ACC112 (cell line): ENCODE measurements at regions not wholly inside any gene's neighbourhood (a gene's known extent, or its start where the extent isn't known, plus 50 kb on each side); places are given as distances from the start of the nearest gene placed in this dataset.

Source experiments
- H2AFZ ChIP-seq: fragments of 200-600 bp; sonication (generic); one replicate; pipeline ENCODE4 v1.6.0; 2017; ENCODE audit warnings: antibody characterized with exemption, low read length; ENCODE audit not compliant: unreplicated experiment
- H3K27ac ChIP-seq: fragments of 200-600 bp; sonication (generic); 2 replicates; pipeline ENCODE4 v1.5.1; 2014; ENCODE audit warnings: low read depth, mild to moderate bottlenecking, antibody characterized with exemption, low read length, moderate library complexity
- H3K27me3 ChIP-seq: fragments of 200-600 bp; sonication (generic); 2 replicates; pipeline ENCODE4 v1.6.1; 2014; ENCODE audit warnings: mild to moderate bottlenecking, antibody characterized with exemption, low read length, moderate library complexity, mixed read lengths; ENCODE audit not compliant: insufficient read depth
- H3K36me3 ChIP-seq: fragments of 200-600 bp; sonication (generic); 2 replicates; pipeline ENCODE4 v1.6.1; 2016; ENCODE audit warnings: mild to moderate bottlenecking, antibody characterized with exemption, low read length, moderate library complexity, mixed read lengths; ENCODE audit not compliant: insufficient read depth
- H3K4me1 ChIP-seq: fragments of 200-600 bp; sonication (generic); one replicate; pipeline ENCODE4 v1.6.1; 2016; ENCODE audit warnings: low read length, mixed read lengths; ENCODE audit not compliant: insufficient read depth, unreplicated experiment, control insufficient read depth
- H3K4me3 ChIP-seq: fragments of 200-600 bp; sonication (generic); 2 replicates; pipeline ENCODE4 v1.5.1; 2014; ENCODE audit warnings: mild to moderate bottlenecking, low read depth, low read length
- H3K79me2 ChIP-seq: fragments of 200-600 bp; sonication (generic); one replicate; pipeline ENCODE4 v1.6.0; 2016; ENCODE audit warnings: low read length; ENCODE audit not compliant: control insufficient read depth, unreplicated experiment, insufficient read depth

DNA sequence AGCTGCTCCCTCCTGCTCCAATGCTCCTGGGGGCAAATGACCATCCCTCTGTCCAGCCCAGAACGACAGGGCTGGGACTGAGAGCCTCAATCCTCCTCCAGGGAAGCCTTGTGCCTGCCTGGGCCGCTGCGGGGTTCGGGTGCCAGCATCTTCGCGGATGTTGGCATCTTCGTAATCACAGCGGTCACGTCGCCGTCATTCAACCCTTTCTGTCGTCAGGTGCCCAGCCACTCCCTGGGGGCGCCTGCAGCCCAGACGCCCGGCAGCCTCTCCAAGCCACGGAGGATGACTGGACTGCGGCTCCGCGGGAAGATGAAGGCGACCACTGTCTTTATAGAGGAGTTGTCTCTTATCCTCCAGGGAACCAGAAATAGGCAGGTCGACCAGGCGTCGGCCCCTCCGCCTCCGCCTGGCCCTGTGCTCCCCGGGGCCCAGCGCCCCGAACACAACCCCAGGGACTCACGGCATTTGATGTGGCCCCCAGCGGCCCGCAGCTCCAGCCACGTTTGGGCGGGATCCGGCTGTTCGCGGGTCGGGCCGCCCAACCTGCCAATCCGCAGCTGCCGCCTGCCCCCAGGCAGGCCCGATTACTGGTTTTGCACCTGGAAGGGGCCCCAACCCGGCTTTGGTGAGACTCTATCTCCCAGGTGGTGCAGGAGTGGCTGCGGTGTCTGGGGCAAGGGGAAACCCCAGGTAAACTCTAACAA, 113.9 kb downstream of the THNSL2 start:
- no peaks in the 10 kb centered on the region for H3K4me1 ChIP-seq
- H2AFZ ChIP-seq, result no peak overlapping the region
- H3K27me3 ChIP-seq, result peaks cover 64% of the 10 kb centered on the region
- H3K36me3 ChIP-seq, result no peaks in the 10 kb centered on the region
- H3K4me3 ChIP-seq, result no peak overlapping the region
- H3K27ac ChIP-seq, result no peak overlapping the region
- H3K79me2 ChIP-seq, result no peaks in the 10 kb centered on the region

DNA sequence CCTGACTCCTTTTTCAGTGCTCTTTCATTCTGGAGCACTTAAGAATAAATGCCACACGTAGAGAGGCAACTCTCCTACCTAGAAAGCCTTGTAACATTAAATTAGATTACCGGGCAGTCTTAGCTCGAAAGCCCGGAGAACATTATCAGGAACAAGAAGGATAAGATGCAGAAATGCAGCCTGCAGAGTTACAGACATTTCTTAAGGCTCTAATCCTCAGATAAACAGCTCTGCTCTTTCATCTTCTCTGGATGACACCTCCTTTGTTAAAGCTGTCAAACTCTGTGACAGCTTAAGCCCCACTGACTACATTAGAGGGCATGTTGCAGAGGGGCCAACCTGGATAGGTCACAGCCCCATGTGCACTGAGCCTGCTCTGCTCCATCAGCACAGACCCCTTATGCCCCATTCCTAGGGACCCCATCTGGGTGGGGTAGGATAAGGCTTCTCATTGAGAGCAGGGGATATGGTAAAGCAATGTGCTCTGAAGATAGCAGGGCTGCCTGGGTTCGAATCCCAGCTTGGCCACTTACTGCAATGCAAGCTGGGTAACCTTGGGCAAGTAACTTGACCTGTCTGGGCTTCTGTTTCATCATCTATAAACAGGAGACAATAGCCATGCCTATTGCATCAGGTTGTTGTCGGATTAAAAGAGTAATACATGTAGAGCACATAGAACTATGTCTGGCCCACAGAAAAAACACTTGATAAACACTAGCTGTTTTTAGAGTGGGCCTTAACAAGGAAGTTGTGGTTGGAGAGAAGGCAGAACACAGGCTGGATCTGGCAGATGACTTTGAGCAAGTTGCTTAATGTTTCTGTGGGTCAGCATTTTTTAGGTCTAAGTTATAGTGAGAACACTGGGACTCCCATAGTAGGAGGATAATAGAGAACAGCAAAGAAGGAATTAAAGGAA, 111.4 kb downstream of the THNSL2 start:
- H3K27me3 ChIP-seq, result peaks cover 81% of the 10 kb centered on the region
- H2AFZ ChIP-seq, result no peak overlapping the region
- H3K79me2 ChIP-seq, result no peaks in the 10 kb centered on the region
- H3K4me3 ChIP-seq, result no peak overlapping the region
- H3K4me1 ChIP-seq, result no peaks in the 10 kb centered on the region
- no peak overlapping the region for H3K27ac ChIP-seq
- no peaks in the 10 kb centered on the region for H3K36me3 ChIP-seq

DNA sequence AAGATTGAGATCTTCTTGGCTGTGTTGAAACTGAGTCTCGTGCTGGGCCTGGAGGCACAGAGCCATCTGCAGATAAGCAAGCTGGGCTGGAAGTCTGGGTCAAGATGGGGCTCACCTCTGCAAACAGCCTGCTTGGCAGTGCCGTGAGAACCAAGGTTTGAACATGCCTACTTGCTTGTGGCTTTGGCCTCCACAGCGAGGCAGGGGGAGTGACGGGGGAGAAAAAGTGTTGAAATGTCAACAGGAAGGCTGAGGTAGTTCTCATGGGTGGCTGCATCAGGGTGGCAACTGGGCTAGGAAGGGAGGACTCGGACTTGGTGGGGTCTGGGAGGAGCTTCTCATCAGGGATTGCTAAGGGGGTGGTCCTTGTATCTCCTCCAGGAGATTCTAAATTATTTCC, 99.7 kb downstream of the THNSL2 start:
- peaks cover 23% of the 10 kb centered on the region; the same call in 1 of the 2 replicates for H3K27me3 ChIP-seq
- no peaks in the 10 kb centered on the region for H3K36me3 ChIP-seq
- no peak overlapping the region for H3K4me3 ChIP-seq
- no peaks in the 10 kb centered on the region for H3K79me2 ChIP-seq
- no peak overlapping the region for H2AFZ ChIP-seq
- peaks cover 4% of the 10 kb centered on the region for H3K4me1 ChIP-seq
- no peak overlapping the region for H3K27ac ChIP-seq

DNA sequence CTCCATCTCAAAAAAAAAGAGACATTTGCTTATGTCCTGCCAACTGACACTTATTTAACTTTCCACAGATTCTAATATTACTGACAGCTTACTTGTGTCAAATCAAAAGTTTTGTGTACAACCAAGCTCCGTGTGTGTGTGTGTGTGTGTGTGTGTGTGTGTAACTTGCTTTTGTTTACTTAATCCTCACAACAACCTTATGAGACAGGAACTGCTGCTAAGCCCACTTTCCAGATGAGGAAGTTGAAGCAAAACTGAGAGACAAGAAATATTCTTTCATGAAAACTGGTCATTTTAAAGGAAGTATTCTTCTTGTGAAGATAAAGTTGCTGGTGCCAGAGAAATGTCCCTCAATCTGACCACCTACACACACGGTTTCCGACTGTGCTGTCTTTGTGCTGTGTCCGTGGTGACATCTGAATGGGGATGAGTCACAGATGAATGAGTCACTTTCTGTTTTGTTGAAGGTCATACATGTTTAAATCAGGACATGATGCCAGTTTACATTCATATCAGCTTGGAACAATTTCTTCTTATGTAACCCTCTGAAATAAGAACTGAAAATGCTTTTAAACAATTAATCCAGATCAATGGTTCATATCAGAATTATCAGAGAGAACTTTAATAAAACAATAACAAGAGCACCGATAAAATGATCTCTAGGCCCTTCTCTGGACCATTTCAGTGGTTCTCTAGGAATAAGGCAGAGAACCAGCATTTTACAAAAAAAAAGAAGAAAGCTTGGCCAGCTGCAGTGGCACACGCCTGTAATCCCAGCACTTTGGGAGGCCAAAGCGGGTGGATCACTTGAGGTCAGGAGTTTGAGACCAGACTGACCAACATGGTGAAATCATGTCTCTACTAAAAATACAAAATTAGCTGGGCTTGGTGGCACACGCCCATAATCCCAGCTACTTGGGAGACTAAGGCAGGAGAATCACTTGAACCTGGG, 95.5 kb downstream of the THNSL2 start:
- Histone ChIP-seq H3K4me3 (no peak overlapping the region), H3K36me3 (no peaks in the 10 kb centered on the region), H3K4me1 (peaks cover 4% of the 10 kb centered on the region), H3K79me2 (no peaks in the 10 kb centered on the region), H2AFZ (no peak overlapping the region), H3K27me3 (peaks cover 47% of the 10 kb centered on the region), H3K27ac (no peak overlapping the region)

DNA sequence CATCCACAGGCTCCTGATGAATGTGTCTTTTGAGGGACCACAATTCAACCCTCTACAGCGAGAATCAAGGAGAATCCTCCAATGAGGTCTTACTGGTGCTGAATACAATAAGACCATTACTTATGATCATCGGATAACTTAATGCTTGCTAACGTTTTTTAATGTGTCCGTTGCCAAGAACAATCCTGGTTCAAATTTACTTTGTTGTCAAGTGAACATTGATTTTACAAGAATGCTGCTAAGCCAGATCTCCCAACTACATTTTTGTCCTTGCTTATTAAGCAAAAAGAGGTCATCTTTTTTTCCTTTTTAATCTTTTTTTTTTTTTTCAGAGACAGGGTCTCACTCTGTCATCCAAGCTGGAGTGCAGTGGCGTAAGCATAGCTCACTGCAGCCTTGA, 93.7 kb downstream of the THNSL2 start:
- H3K4me3 ChIP-seq, result no peak overlapping the region
- peaks cover 4% of the 10 kb centered on the region for H3K4me1 ChIP-seq
- H3K79me2 ChIP-seq, result no peaks in the 10 kb centered on the region
- H3K27me3 ChIP-seq, result peaks cover 65% of the 10 kb centered on the region
- H3K27ac ChIP-seq, result no peak overlapping the region
- H3K36me3 ChIP-seq, result no peaks in the 10 kb centered on the region
- H2AFZ ChIP-seq, result no peak overlapping the region

DNA sequence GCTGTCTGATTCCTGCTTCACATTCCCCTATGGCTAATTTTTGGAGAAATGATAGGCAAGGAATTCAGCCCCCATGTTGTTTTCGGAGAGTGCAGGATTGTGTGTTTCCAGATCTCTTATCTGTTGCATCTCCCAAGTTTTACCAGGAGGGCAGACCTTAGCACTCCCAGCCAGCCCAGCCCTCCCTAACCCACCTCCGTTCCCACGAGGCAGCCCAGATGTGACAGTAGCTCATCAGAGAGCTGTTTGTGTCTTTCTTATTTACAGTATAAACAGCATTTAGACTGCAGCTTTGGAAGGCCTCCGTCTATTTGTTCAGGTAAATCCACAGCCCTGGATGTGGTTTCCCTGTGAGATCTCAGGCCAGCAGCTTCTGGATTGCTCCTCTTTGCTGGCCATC, 91.6 kb downstream of the THNSL2 start:
- Histone ChIP-seq H3K27ac (no peak overlapping the region), H3K27me3 (peaks cover 77% of the 10 kb centered on the region), H3K36me3 (no peaks in the 10 kb centered on the region), H3K4me3 (no peak overlapping the region), H2AFZ (no peak overlapping the region), H3K79me2 (no peaks in the 10 kb centered on the region), H3K4me1 (peaks cover 4% of the 10 kb centered on the region)

DNA sequence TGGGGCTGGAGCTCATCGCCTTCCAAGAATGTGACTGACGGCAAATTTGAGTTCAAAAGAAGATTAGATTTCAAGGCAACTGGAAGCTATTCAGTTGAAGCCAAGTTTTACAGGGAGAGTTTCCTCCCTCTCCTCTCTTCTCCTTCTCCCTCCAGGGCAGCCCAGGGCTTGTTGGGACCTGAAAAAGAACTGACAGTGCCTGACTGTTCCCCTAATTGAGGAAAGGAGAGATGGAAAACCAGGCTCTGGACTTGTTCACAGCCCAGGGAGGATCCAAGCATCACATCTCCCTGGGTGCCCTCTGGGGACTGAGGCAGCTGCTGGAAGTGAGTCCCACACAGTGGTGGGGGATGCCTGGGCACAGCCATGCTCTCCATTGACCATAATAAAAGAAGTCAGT, 88.1 kb downstream of the THNSL2 start:
- Histone ChIP-seq H3K27ac (no peak overlapping the region), H3K27me3 (peaks cover 85% of the 10 kb centered on the region), H3K36me3 (no peaks in the 10 kb centered on the region), H3K4me1 (no peaks in the 10 kb centered on the region), H3K4me3 (no peak overlapping the region), H2AFZ (no peak overlapping the region), H3K79me2 (no peaks in the 10 kb centered on the region)

DNA sequence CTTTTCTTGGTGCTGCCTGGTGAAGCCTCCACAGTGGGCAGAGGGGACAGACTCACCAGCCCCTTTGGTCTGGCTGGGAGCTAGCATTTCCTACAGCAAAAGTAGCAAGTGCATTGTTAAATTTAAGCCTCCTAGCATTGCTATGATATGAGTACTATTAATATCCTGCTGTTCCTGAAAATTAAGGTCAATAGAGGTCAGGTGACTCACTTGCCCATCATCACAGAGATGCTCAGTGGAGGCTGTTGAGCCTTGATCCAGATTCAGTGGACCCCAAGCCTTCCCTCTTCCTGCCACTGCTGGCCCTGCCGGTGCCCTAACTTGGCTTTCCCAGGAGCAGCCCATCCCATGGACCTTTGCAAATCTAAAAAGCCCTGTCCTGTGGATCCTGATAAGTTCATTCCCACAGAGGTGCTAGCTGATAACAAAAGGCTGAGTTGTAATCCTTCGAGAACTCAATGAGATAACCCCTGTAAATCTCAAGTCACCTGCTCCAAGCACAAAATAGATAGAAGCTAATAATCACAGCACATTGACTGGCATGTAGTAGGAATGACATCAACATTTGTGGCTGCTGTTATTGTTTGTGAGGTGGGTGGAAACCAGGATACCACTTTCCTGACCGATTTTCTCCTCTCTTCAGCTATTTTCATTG, 84.4 kb downstream of the THNSL2 start:
- Histone ChIP-seq H3K27ac (no peak overlapping the region), H3K79me2 (no peaks in the 10 kb centered on the region), H2AFZ (no peak overlapping the region), H3K4me3 (no peak overlapping the region), H3K36me3 (no peaks in the 10 kb centered on the region), H3K4me1 (no peaks in the 10 kb centered on the region), H3K27me3 (peaks cover 72% of the 10 kb centered on the region)

DNA sequence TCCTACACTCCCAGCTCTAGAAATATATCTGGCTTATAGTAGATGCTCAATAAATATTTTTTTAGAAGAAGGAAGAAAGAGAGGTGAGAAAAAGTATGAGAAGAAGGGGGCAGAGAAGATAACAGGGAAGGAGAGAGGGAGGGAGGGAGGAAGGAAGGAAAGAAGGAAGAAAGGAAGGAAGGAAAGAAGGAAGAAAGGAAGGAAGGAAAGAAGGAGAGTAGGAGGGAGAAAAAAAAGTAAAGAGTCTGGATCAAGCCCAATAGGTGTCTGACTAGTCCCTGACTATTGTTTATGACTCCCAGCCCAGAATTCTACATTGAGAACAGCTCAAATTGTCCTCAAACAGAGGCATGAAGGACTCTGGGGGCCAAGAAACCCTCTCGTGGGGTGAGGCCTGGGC, 83.9 kb downstream of the THNSL2 start:
- Histone ChIP-seq H3K36me3 (no peaks in the 10 kb centered on the region), H3K79me2 (no peaks in the 10 kb centered on the region), H3K4me3 (no peak overlapping the region), H3K27ac (no peak overlapping the region), H3K4me1 (no peaks in the 10 kb centered on the region), H2AFZ (no peak overlapping the region), H3K27me3 (peaks cover 71% of the 10 kb centered on the region)

DNA sequence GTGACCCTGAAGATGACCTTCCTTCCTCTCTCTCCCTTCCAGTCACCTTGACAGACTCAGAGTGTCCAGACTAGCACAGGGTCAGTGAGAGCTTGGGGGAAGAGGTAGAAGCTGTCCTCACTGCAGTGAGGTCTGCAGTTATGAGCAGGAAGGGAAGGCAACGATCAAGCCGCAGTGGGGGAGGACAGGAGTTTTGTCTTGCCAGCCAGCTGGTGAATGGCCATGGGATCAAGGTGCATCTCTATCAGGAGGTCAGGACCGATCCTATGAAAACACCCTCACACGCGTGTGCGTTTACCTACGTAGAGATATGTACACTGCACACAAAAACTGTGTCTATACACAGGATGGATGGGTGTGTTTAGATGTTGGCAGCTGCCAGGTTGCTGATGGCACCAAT, 83.2 kb downstream of the THNSL2 start:
- Histone ChIP-seq H3K4me1 (no peaks in the 10 kb centered on the region), H3K27ac (no peak overlapping the region), H3K36me3 (no peaks in the 10 kb centered on the region), H3K4me3 (no peak overlapping the region), H2AFZ (no peak overlapping the region), H3K27me3 (peaks cover 69% of the 10 kb centered on the region), H3K79me2 (no peaks in the 10 kb centered on the region)
